CD14-positive monocyte (primary cell): ENCODE measurements at regions not wholly inside any gene's neighbourhood (a gene's known extent, or its start where the extent isn't known, plus 50 kb on each side); places are given as distances from the start of the nearest gene placed in this dataset.

ENCODE experiments used
- DNase-seq, 3 donors: peaks; one replicate each; pipeline ENCODE4 v3.0.0-alpha.2; 2011 to 2022
- H2AFZ ChIP-seq: 2 replicates; pipeline ENCODE4 v1.6.0; 2012; ENCODE audit warnings: mild to moderate bottlenecking, low read depth, low read length, inconsistent platforms; ENCODE audit not compliant: insufficient read depth, poor library complexity, severe bottlenecking
- H3K27ac ChIP-seq, 2 donors: 1 replicate in 1 of 2; 2 replicates in 1 of 2; pipeline ENCODE4 v1.5.1; 2012 to 2013; ENCODE audit warnings: low read length in 2 of 2, control low read depth in 1 of 2, inconsistent platforms in 1 of 2, low read depth in 1 of 2, mild to moderate bottlenecking in 1 of 2
- H3K27me3 ChIP-seq, 2 donors: one replicate each; pipeline versions ENCODE4 v1.6.0 to v1.6.1; 2011 to 2013; ENCODE audit warnings: low read length in 2 of 2; ENCODE audit not compliant: control insufficient read depth in 2 of 2, insufficient read depth in 2 of 2
- H3K36me3 ChIP-seq, 2 donors: replicated peaks in 1 of 2; 1 replicate in 1 of 2; 2 replicates in 1 of 2; pipeline versions ENCODE4 v1.5.1 to v1.6.1; 2012 to 2013; ENCODE audit warnings: low read length in 2 of 2, control low read depth in 1 of 2, inconsistent platforms in 1 of 2, mild to moderate bottlenecking in 1 of 2; ENCODE audit not compliant: insufficient read depth in 2 of 2, control insufficient read depth in 1 of 2
- H3K4me1 ChIP-seq, 2 donors: 1 replicate in 1 of 2; 2 replicates in 1 of 2; pipeline versions ENCODE4 v1.5.1 to v1.6.1; 2012 to 2013; ENCODE audit warnings: low read length in 2 of 2, control low read depth in 1 of 2, inconsistent platforms in 1 of 2, mild to moderate bottlenecking in 1 of 2, moderate library complexity in 1 of 2; ENCODE audit not compliant: insufficient read depth in 2 of 2, control insufficient read depth in 1 of 2
- H3K4me2 ChIP-seq: replicated peaks from 2 replicates; pipeline ENCODE3; 2012; ENCODE audit warnings: low read length, moderate library complexity, mild to moderate bottlenecking; ENCODE audit not compliant: poor library complexity, severe bottlenecking; ENCODE audit errors: extremely low read depth
- H3K4me3 ChIP-seq, 3 experiments: fragments of 200-600 bp in 1 of 3; sonication (generic) in 1 of 3; replicated peaks in 1 of 3; 1 replicate in 2 of 3; 2 replicates in 1 of 3; pipeline ENCODE4 v1.5.1; 2011 to 2013; ENCODE audit warnings: low read length in 3 of 3, mild to moderate bottlenecking in 3 of 3, control low read depth in 2 of 3, low read depth in 2 of 3, inconsistent platforms in 1 of 3, moderate library complexity in 1 of 3
- H3K79me2 ChIP-seq: 2 replicates; pipeline ENCODE4 v1.6.0; 2012; ENCODE audit warnings: mild to moderate bottlenecking, control low read depth, inconsistent platforms, low read length, moderate library complexity; ENCODE audit not compliant: insufficient read depth
- H3K9ac ChIP-seq: 2 replicates; pipeline ENCODE4 v1.6.0; 2017; ENCODE audit warnings: low read length, mild to moderate bottlenecking; ENCODE audit not compliant: insufficient read depth, poor library complexity, severe bottlenecking
- H3K9me3 ChIP-seq, 2 donors: replicated peaks in 1 of 2; 1 replicate in 1 of 2; 2 replicates in 1 of 2; pipeline versions ENCODE4 v1.5.1 to v1.6.1; 2012 to 2013; ENCODE audit warnings: low read length in 2 of 2, control low read depth in 1 of 2; ENCODE audit not compliant: control insufficient read depth in 1 of 2, insufficient read depth in 1 of 2
- H4K20me1 ChIP-seq: 2 replicates; pipeline ENCODE4 v1.6.0; 2012; ENCODE audit warnings: mild to moderate bottlenecking, low read length, control low read depth, moderate library complexity; ENCODE audit not compliant: insufficient read depth
- H3K27ac Mint-ChIP-seq, 7 donors: one replicate each; pipeline ENCODE4 v1.8.0; 2020; ENCODE audit warnings: mild to moderate bottlenecking in 7 of 7, mixed read lengths in 7 of 7, moderate library complexity in 6 of 7, inconsistent platforms in 2 of 7
- H3K27me3 Mint-ChIP-seq, 3 donors: one replicate each; pipeline ENCODE4 v1.8.0; 2021 to 2022; ENCODE audit warnings: low read depth in 3 of 3, mild to moderate bottlenecking in 3 of 3, mixed read lengths in 3 of 3, moderate library complexity in 3 of 3, inconsistent platforms in 1 of 3
- H3K36me3 Mint-ChIP-seq, 2 donors: one replicate each; pipeline ENCODE4 v1.8.0; 2020; ENCODE audit warnings: mixed read lengths in 2 of 2, inconsistent platforms in 1 of 2, mild to moderate bottlenecking in 1 of 2
- H3K4me1 Mint-ChIP-seq: one replicate; pipeline ENCODE4 v1.8.0; 2020; ENCODE audit warnings: mild to moderate bottlenecking, mixed read lengths
- H3K4me3 Mint-ChIP-seq, 2 donors: one replicate each; pipeline ENCODE4 v1.8.0; 2020; ENCODE audit warnings: mild to moderate bottlenecking in 2 of 2, mixed read lengths in 2 of 2, moderate library complexity in 1 of 2
- H3K9me3 Mint-ChIP-seq, 7 donors: one replicate each; pipeline ENCODE4 v1.8.0; 2020 to 2022; ENCODE audit warnings: mixed read lengths in 7 of 7, mild to moderate bottlenecking in 6 of 7, moderate library complexity in 6 of 7, inconsistent platforms in 2 of 7
- WGBS: methylation state at CpG from one replicate; pipeline ENCODE4 v1.1.5; 2013; ENCODE audit warnings: missing lambda C conversion rate; ENCODE audit not compliant: insufficient coverage; 5-methylcytosine and 5-hydroxymethylcytosine counted together
- intact Hi-C, 2 donors: fragments of 100-400 bp; cut with micrococcal nuclease; formaldehyde crosslinking; loops; one replicate each; pipeline versions ENCODE4 v1.15.0 to v1.15.1; 2023
- TF ChIP-seq, protein P1 (sequence below): fragments of 200-600 bp; IDR thresholded peaks from one replicate; pipeline ENCODE4 v1.8.0; 2022; ENCODE audit warnings: antibody characterized with exemption, mild to moderate bottlenecking

DNA sequence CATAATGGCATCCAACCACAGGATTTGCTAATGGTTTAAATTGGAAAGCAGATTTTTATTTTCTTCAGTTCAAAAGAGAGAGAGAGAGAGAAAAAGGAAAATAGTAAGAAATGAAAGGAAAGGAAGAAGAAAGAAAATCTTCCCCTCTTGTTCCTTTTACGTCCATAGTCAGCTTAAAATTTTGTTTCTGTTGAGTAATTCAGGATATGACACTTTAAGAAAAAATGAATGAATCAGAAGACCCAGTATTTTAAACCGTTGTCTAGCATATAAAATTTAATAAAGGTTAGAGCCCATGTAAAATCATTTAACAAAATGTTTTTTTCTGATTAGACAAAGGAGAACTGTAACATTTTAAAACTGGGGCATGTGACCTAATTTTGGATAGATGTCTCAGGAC is 391.8 kb upstream of the EPHA5 start:
- H3K4me3 ChIP-seq, result no peak overlapping the region
- no peak overlapping the region for H3K4me2 ChIP-seq
- no peak overlapping the region for H3K9ac ChIP-seq
- no CpG with 5 or more reads among the region's 2 CpGs for WGBS
- Mint-ChIP-seq H3K27me3 (no peaks in the 10 kb centered on the region), H3K27ac (no peak overlapping the region), H3K36me3 (no peaks in the 10 kb centered on the region), H3K9me3 (peaks cover 0 to 2% (median 0%) of the 10 kb centered on the region in 7 donors), H3K4me1 (no peaks in the 10 kb centered on the region), H3K4me3 (no peak overlapping the region)
- TF ChIP-seq, protein P1, sequence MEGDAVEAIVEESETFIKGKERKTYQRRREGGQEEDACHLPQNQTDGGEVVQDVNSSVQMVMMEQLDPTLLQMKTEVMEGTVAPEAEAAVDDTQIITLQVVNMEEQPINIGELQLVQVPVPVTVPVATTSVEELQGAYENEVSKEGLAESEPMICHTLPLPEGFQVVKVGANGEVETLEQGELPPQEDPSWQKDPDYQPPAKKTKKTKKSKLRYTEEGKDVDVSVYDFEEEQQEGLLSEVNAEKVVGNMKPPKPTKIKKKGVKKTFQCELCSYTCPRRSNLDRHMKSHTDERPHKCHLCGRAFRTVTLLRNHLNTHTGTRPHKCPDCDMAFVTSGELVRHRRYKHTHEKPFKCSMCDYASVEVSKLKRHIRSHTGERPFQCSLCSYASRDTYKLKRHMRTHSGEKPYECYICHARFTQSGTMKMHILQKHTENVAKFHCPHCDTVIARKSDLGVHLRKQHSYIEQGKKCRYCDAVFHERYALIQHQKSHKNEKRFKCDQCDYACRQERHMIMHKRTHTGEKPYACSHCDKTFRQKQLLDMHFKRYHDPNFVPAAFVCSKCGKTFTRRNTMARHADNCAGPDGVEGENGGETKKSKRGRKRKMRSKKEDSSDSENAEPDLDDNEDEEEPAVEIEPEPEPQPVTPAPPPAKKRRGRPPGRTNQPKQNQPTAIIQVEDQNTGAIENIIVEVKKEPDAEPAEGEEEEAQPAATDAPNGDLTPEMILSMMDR, result no peak
- no peak overlapping the region for H2AFZ ChIP-seq
- H3K79me2 ChIP-seq, result no peaks in the 10 kb centered on the region
- no peaks in the 10 kb centered on the region for H4K20me1 ChIP-seq
- no peaks in the 10 kb centered on the region for H3K4me1 ChIP-seq
- no peak overlapping the region for H3K27ac ChIP-seq
- no peak for DNase-seq
- no peaks in the 10 kb centered on the region for H3K27me3 ChIP-seq
- no peaks in the 10 kb centered on the region for H3K36me3 ChIP-seq
- intact Hi-C loops, result no loop called here
- peaks cover 0 to 2% of the 10 kb centered on the region in 2 donors for H3K9me3 ChIP-seq

- no peaks in the 10 kb centered on the region for H3K36me3 Mint-ChIP-seq
These were observed 389.3 kb upstream of the EPHA5 start for GRCh38 chr4:66059556-66059955.

More at GRCh38 chr4:66059556-66059955, 389.3 kb upstream of the EPHA5 start:
- Histone ChIP-seq H3K79me2 (no peaks in the 10 kb centered on the region), H3K27me3 (no peaks in the 10 kb centered on the region), H3K9me3 (peaks cover 0 to 3% of the 10 kb centered on the region in 2 donors), H3K36me3 (no peaks in the 10 kb centered on the region), H2AFZ (no peak overlapping the region), H3K4me3 (no peak overlapping the region), H3K4me1 (no peaks in the 10 kb centered on the region), H3K4me2 (no peak overlapping the region), H3K9ac (no peak overlapping the region), H3K27ac (no peak overlapping the region), H4K20me1 (no peaks in the 10 kb centered on the region)
- Mint-ChIP-seq H3K27ac (no peak overlapping the region), H3K4me1 (no peaks in the 10 kb centered on the region), H3K4me3 (no peak overlapping the region), H3K9me3 (peaks cover 0 to 3% (median 0%) of the 10 kb centered on the region in 7 donors), H3K27me3 (no peaks in the 10 kb centered on the region)
- intact Hi-C loops, result no loop called here
- TF ChIP-seq, protein P1, result no peak
- no CpG with 5 or more reads among the region's 2 CpGs for WGBS
- no peak for DNase-seq
